ENCODE measurements at regions not wholly inside any gene's neighbourhood (a gene's known extent, or its start where the extent isn't known, plus 50 kb on each side); places are given as distances from the start of the nearest gene placed in this dataset.
"Not testable (repeated sequence)": the region's sequence is repeated elsewhere in the genome, so short reads cannot be mapped to it uniquely, and the experiment has no call there.

- TF ChIP-seq ZNF70 (CRISPR knock-in tag; IDR thresholded peaks at IDR 0.05) (no peak), SNAI2 (CRISPR knock-in tag; IDR thresholded peaks at IDR 0.05) (no peak), ZC3H10 (CRISPR knock-in tag; IDR thresholded peaks at IDR 0.05) (no peak)
- no peak for ATAC-seq
Observed at GRCh38 chr5:52017567-52017966, 634.3 kb downstream of the ISL1 start.

- ATAC-seq: no peak
- TF ChIP-seq PATZ1 (CRISPR knock-in tag; IDR thresholded peaks at IDR 0.05; ENCODE audit: borderline replicate concordance) (no peak), POU6F1 (CRISPR knock-in tag; IDR thresholded peaks at IDR 0.05; ENCODE audit: borderline replicate concordance, low read depth) (no peak), ZNF70 (CRISPR knock-in tag; IDR thresholded peaks at IDR 0.05) (no peak), ZNF8 (CRISPR knock-in tag; IDR thresholded peaks at IDR 0.05) (no peak), GLIS3 (CRISPR knock-in tag; IDR thresholded peaks at IDR 0.05) (no peak), ZFP3 (CRISPR knock-in tag; IDR thresholded peaks at IDR 0.05) (no peak), CSDC2 (CRISPR knock-in tag; IDR thresholded peaks at IDR 0.05) (no peak), ZNF565 (CRISPR knock-in tag; conservative IDR thresholded peaks at IDR 0.05; ENCODE audit: low read depth) (no peak), OSR1 (CRISPR knock-in tag; IDR thresholded peaks at IDR 0.05) (no peak), ARNTL (CRISPR knock-in tag; IDR thresholded peaks at IDR 0.05; ENCODE audit: borderline replicate concordance, low read depth) (no peak), ISL1 (CRISPR knock-in tag; IDR thresholded peaks at IDR 0.05) (no peak), ZC3H10 (CRISPR knock-in tag; IDR thresholded peaks at IDR 0.05) (no peak), CSRNP3 (CRISPR knock-in tag; IDR thresholded peaks at IDR 0.05) (no peak), TOX (CRISPR knock-in tag; IDR thresholded peaks at IDR 0.05; ENCODE audit: borderline replicate concordance) (no peak), CREB5 (CRISPR knock-in tag; IDR thresholded peaks at IDR 0.05; ENCODE audit: low read depth) (no peak), SNAI2 (CRISPR knock-in tag; IDR thresholded peaks at IDR 0.05) (no peak), RARB (CRISPR knock-in tag; IDR thresholded peaks at IDR 0.05) (no peak), ESRRG (CRISPR knock-in tag; IDR thresholded peaks at IDR 0.05) (no peak), TCF4 (CRISPR knock-in tag; IDR thresholded peaks at IDR 0.05; ENCODE audit: borderline replicate concordance) (no peak)
Observed at GRCh38 chr5:52024359-52024758, 641.1 kb downstream of the ISL1 start.

- not testable (repeated sequence) for ATAC-seq
Observed at GRCh38 chr5:52029836-52030235, 646.6 kb downstream of the ISL1 start.

- ATAC-seq: no peak
- TF ChIP-seq ARNTL (CRISPR knock-in tag; IDR thresholded peaks at IDR 0.05; ENCODE audit: borderline replicate concordance, low read depth): no peak
- no peak for TF ChIP-seq PPARA (CRISPR knock-in tag; IDR thresholded peaks at IDR 0.05; ENCODE audit: borderline replicate concordance)
- no peak for TF ChIP-seq TOX (CRISPR knock-in tag; IDR thresholded peaks at IDR 0.05; ENCODE audit: borderline replicate concordance)
- TF ChIP-seq CSRNP3 (CRISPR knock-in tag; IDR thresholded peaks at IDR 0.05): no peak
- no peak for TF ChIP-seq TCF4 (CRISPR knock-in tag; IDR thresholded peaks at IDR 0.05; ENCODE audit: borderline replicate concordance)
- no peak for TF ChIP-seq ZNF8 (CRISPR knock-in tag; IDR thresholded peaks at IDR 0.05)
- no peak for TF ChIP-seq OSR1 (CRISPR knock-in tag; IDR thresholded peaks at IDR 0.05)
- no peak for TF ChIP-seq SNAI2 (CRISPR knock-in tag; IDR thresholded peaks at IDR 0.05)
- no peak for TF ChIP-seq RARB (CRISPR knock-in tag; IDR thresholded peaks at IDR 0.05)
- TF ChIP-seq ISL1 (CRISPR knock-in tag; IDR thresholded peaks at IDR 0.05): no peak
- TF ChIP-seq ZFP3 (CRISPR knock-in tag; IDR thresholded peaks at IDR 0.05): no peak
- no peak for TF ChIP-seq ZC3H10 (CRISPR knock-in tag; IDR thresholded peaks at IDR 0.05)
- no peak for TF ChIP-seq ZFP30 (CRISPR knock-in tag; IDR thresholded peaks at IDR 0.05)
- no peak for TF ChIP-seq BACH2 (CRISPR knock-in tag; IDR thresholded peaks at IDR 0.05; ENCODE audit: borderline replicate concordance)
- no peak for TF ChIP-seq CREB5 (CRISPR knock-in tag; IDR thresholded peaks at IDR 0.05; ENCODE audit: low read depth)
- no peak for TF ChIP-seq ESRRG (CRISPR knock-in tag; IDR thresholded peaks at IDR 0.05)
- TF ChIP-seq TSHZ2 (CRISPR knock-in tag; IDR thresholded peaks at IDR 0.05): no peak
Observed at GRCh38 chr5:52041842-52042241, 658.6 kb downstream of the ISL1 start.
